ENCODE measurements at regions not wholly inside any gene's neighbourhood (a gene's known extent, or its start where the extent isn't known, plus 50 kb on each side); places are given as distances from the start of the nearest gene placed in this dataset.

- H3K9ac ChIP-seq (ENCODE audit: control insufficient read depth, insufficient read depth, low read length) = no peak overlapping the region
- H3K27me3 ChIP-seq (replicated peaks in 1 of 2; ENCODE audit: control insufficient read depth in 2 of 2, insufficient read depth in 2 of 2, low read length in 1 of 2) = no peaks in the 10 kb centered on the region; a peak in 1 of 4 replicates
- intact Hi-C loops (cut with micrococcal nuclease; ENCODE audit: unreplicated experiment) = no loop called here
- CTCF ChIA-PET = interaction anchor here (0.6 kb wide), 1 partner anchor 65 kb away, joined by 3 read pairs; no protein-coding TSS in a partner anchor
- TF ChIP-seq ZNF207 (IDR thresholded peaks at IDR 0.05; ENCODE audit: borderline replicate concordance) (no peak), RAD21 (IDR thresholded peaks at IDR 0.05; ENCODE audit: insufficient read depth, low read depth, low read length) (no peak), TCF3 (IDR thresholded peaks at IDR 0.05; ENCODE audit: borderline replicate concordance, insufficient read depth, low read depth, low read length) (no peak), ZBTB4 (CRISPR knock-in tag; IDR thresholded peaks at IDR 0.05) (no peak), KLF5 (IDR thresholded peaks at IDR 0.05; ENCODE audit: partially characterized antibody) (no peak), MYC (IDR thresholded peaks at IDR 0.05; ENCODE audit: insufficient read depth, insufficient read length, insufficient replicate concordance, low read length, severe bottlenecking) (no peak), SRF (IDR thresholded peaks at IDR 0.05; ENCODE audit: low read depth in 2 of 2, low read length in 2 of 2) (no peak), HDAC6 (IDR thresholded peaks at IDR 0.05; ENCODE audit: unreplicated experiment) (no peak), SMAD1 (IDR thresholded peaks at IDR 0.05; ENCODE audit: low read depth, partially characterized antibody) (no peak), CREB1 (IDR thresholded peaks at IDR 0.05; ENCODE audit: low read depth) (no peak), RBBP5 (conservative IDR thresholded peaks at IDR 0.05) (no peak), IRF4 (IDR thresholded peaks at IDR 0.05; ENCODE audit: low read depth, low read length) (no peak), PAX5 (IDR thresholded peaks at IDR 0.05; ENCODE audit: borderline replicate concordance, low read depth, low read length) (no peak), CHD1 (IDR thresholded peaks at IDR 0.05; ENCODE audit: low read depth, low read length) (no peak), ESRRA (IDR thresholded peaks at IDR 0.05; ENCODE audit: low read length) (no peak), HCFC1 (IDR thresholded peaks at IDR 0.05; ENCODE audit: low read length) (no peak), POU2F2 (IDR thresholded peaks at IDR 0.05; ENCODE audit: borderline replicate concordance, low read depth, low read length) (no peak), MEF2A (IDR thresholded peaks at IDR 0.05; ENCODE audit: insufficient read depth, low read depth, low read length) (no peak)
- in situ Hi-C loops (cut with MboI) = no loop called here
- H3K79me2 ChIP-seq (ENCODE audit: control insufficient read depth, insufficient read depth, low read length) = no peaks in the 10 kb centered on the region
- H2AFZ ChIP-seq (ENCODE audit: control insufficient read depth, low read depth, low read length) = no peak overlapping the region
- FAIRE-seq (no peak), ATAC-seq (no peak), DNase-seq (ENCODE audit: low read depth, low spot score) (no peak)
- no peak overlapping the region for H3K4me2 ChIP-seq (ENCODE audit: control insufficient read depth, insufficient read depth)
- no peak overlapping the region for H3K27ac ChIP-seq (ENCODE audit: control insufficient read depth, insufficient read depth)
- POLR2A ChIA-PET = no interaction called here
- SMC1A ChIA-PET (ENCODE audit: uncharacterized antibody, unreplicated experiment) = interaction anchor here (1.4 kb wide), 1 partner anchor 9 kb away, joined by 3 read pairs; no protein-coding TSS in a partner anchor
- H4K20me1 ChIP-seq (ENCODE audit: control insufficient read depth, insufficient read depth) = no peaks in the 10 kb centered on the region
- RAD21 ChIA-PET (ENCODE audit: unreplicated experiment) = no interaction called here
- 38% methylated on average over 3 of the region's 3 CpGs for WGBS (ENCODE audit: insufficient coverage, insufficient replicate concordance, low lambda C conversion rate, missing lambda C conversion rate)
- no peaks in the 10 kb centered on the region for H3K36me3 ChIP-seq (ENCODE audit: control insufficient read depth in 2 of 2, insufficient read depth in 2 of 2, low read length in 1 of 2)
- no TSS peak for BruUV-seq (replicated peaks)
- H3K4me1 ChIP-seq (ENCODE audit: control insufficient read depth, insufficient read depth, low read length) = no peaks in the 10 kb centered on the region
- H3K9me3 ChIP-seq (replicated peaks; ENCODE audit: control insufficient read depth, insufficient read depth, low read length) = no peaks in the 10 kb centered on the region
- no peak overlapping the region for H3K4me3 ChIP-seq
Observed at GRCh38 chr2:67773851-67774250, 289.0 kb downstream of the C1D start.

All from GM12878 (cell line).